ENCODE measurements at regions not wholly inside any gene's neighbourhood (a gene's known extent, or its start where the extent isn't known, plus 50 kb on each side); places are given as distances from the start of the nearest gene placed in this dataset.

- no peaks in the 10 kb centered on the region for H3K27me3 ChIP-seq (ENCODE audit: insufficient read depth, low read length)
- H2AFZ ChIP-seq (ENCODE audit: low read length): no peak overlapping the region
- H3K23ac ChIP-seq (ENCODE audit: insufficient read length, low read depth, low read length): no peak overlapping the region
- no peak overlapping the region for H2BK12ac ChIP-seq (ENCODE audit: insufficient read length, low read depth, low read length)
- no peak overlapping the region for H2BK20ac ChIP-seq (ENCODE audit: low read depth, low read length, poor library complexity, severe bottlenecking)
- H3K4me1 Mint-ChIP-seq: peaks cover 15 to 24% of the 10 kb centered on the region in 2 experiments
- H3K4me3 Mint-ChIP-seq: no peak overlapping the region
- H3K9me3 ChIP-seq (ENCODE audit: control insufficient read depth, low read depth, low read length): no peaks in the 10 kb centered on the region
- no peak overlapping the region for H3T11ph ChIP-seq (ENCODE audit: low read length)
- H3K4ac ChIP-seq (ENCODE audit: low read depth, low read length): no peak overlapping the region
- no peak overlapping the region for H3K4me2 ChIP-seq (ENCODE audit: insufficient read depth, insufficient read length, low read length)
- no peaks in the 10 kb centered on the region for H3K9me3 Mint-ChIP-seq
- no peak overlapping the region for H3K27ac Mint-ChIP-seq
- H2AK5ac ChIP-seq (ENCODE audit: insufficient read length, low read length): no peak overlapping the region
- no peak overlapping the region for H3K56ac ChIP-seq (ENCODE audit: insufficient read length, low read depth, low read length)
- no peak overlapping the region for H4K8ac ChIP-seq (replicated peaks; ENCODE audit: insufficient read length, low read depth, low read length)
- H3K18ac ChIP-seq (ENCODE audit: insufficient read length, low read depth, low read length): no peak overlapping the region
- no peak overlapping the region for H3K9ac ChIP-seq (ENCODE audit: extremely low read depth, insufficient read length, low read length)
- H2BK15ac ChIP-seq (ENCODE audit: low read depth, low read length): no peak overlapping the region
- H3K79me1 ChIP-seq (ENCODE audit: insufficient read depth, low read depth, low read length, poor library complexity, severe bottlenecking): no peaks in the 10 kb centered on the region
- WGBS (ENCODE audit: extremely low coverage, insufficient read length, low lambda C conversion rate): no CpG with 5 or more reads among the region's 1 CpG
- no peak overlapping the region for H2BK120ac ChIP-seq (ENCODE audit: low read depth, low read length, poor library complexity, severe bottlenecking)
- H3K79me2 ChIP-seq (ENCODE audit: insufficient read depth, low read length): no peaks in the 10 kb centered on the region
- no peak for TF ChIP-seq CTCF (conservative IDR thresholded peaks at IDR 0.05)
- DNase-seq: no peak
- H3K14ac ChIP-seq (ENCODE audit: insufficient read depth, low read length): no peak overlapping the region
- H3K27me3 Mint-ChIP-seq (ENCODE audit: low read depth): no peaks in the 10 kb centered on the region
- no peaks in the 10 kb centered on the region; the same call in 1 of the 2 replicates for H3K4me1 ChIP-seq (ENCODE audit: insufficient read depth, low read length)
- no peak overlapping the region for H2BK5ac ChIP-seq (ENCODE audit: insufficient read length, low read length)
- no peaks in the 10 kb centered on the region; a peak in 1 of 7 replicates for H3K36me3 Mint-ChIP-seq (ENCODE audit: insufficient read depth in 1 of 3, low read depth in 3 of 3)
- no peaks in the 10 kb centered on the region for H4K20me1 ChIP-seq (ENCODE audit: control insufficient read depth, insufficient read depth, insufficient read length)
- H4K91ac ChIP-seq (ENCODE audit: insufficient read length, low read depth, low read length): no peak overlapping the region
- no peak overlapping the region for H3K27ac ChIP-seq (ENCODE audit: insufficient read length, low read depth, low read length)
- no peak overlapping the region for H4K5ac ChIP-seq (ENCODE audit: insufficient read length, low read depth, low read length)
- H3K23me2 ChIP-seq (ENCODE audit: insufficient read length, low read depth, low read length, poor library complexity, severe bottlenecking): no peaks in the 10 kb centered on the region
Measured at GRCh38 chr13:107025991-107026390, 458.1 kb upstream of the ARGLU1 start.

Measured in H9 (cell line).